ENCODE measurements at regions not wholly inside any gene's neighbourhood (a gene's known extent, or its start where the extent isn't known, plus 50 kb on each side); places are given as distances from the start of the nearest gene placed in this dataset.

- DNase-seq (ENCODE audit: insufficient read length, low spot score) (no peak), FAIRE-seq (no peak)
These were observed 133.4 kb downstream of the JCAD start for GRCh38 chr10:29925771-29926692.

- DNase-seq (ENCODE audit: insufficient read length, low spot score) (no peak), FAIRE-seq (no peak)
These were observed 134.9 kb downstream of the JCAD start for GRCh38 chr10:29924436-29924835.

GRCh38 chr10:29923416-29923965 lies 135.9 kb downstream of the JCAD start:
- DNase-seq (ENCODE audit: insufficient read length, low spot score) (no peak), FAIRE-seq (no peak)

GRCh38 chr10:29922892-29923291 lies 136.5 kb downstream of the JCAD start:
- DNase-seq (ENCODE audit: insufficient read length, low spot score) (no peak), FAIRE-seq (no peak)

- FAIRE-seq (no peak), DNase-seq (ENCODE audit: insufficient read length, low spot score) (no peak)
These were observed 137.2 kb downstream of the JCAD start for GRCh38 chr10:29922226-29922625.

GRCh38 chr10:29921071-29921446 lies 138.3 kb downstream of the JCAD start:
- FAIRE-seq: no peak
- no peak for DNase-seq (ENCODE audit: insufficient read length, low spot score)

- DNase-seq (ENCODE audit: insufficient read length, low spot score): no peak
- FAIRE-seq: no peak
These were observed 138.8 kb downstream of the JCAD start for GRCh38 chr10:29920408-29921070.

GRCh38 chr10:29918623-29919400 lies 140.6 kb downstream of the JCAD start:
- DNase-seq (ENCODE audit: insufficient read length, low spot score) (no peak), FAIRE-seq (no peak)

GRCh38 chr10:29917311-29917710 lies 142.1 kb downstream of the JCAD start:
- FAIRE-seq: no peak
- DNase-seq (ENCODE audit: insufficient read length, low spot score): no peak

- no peak for FAIRE-seq
These were observed 142.7 kb downstream of the JCAD start for GRCh38 chr10:29916669-29917068.

GRCh38 chr10:29914986-29915785 lies 144.2 kb downstream of the JCAD start:
- DNase-seq (ENCODE audit: insufficient read length, low spot score): no peak
- peak; percentile 13 for FAIRE-seq

More at GRCh38 chr10:29916669-29917068, 142.7 kb downstream of the JCAD start:
- DNase-seq (ENCODE audit: insufficient read length, low spot score): no peak

GRCh38 chr10:29908962-29909361 lies 150.4 kb downstream of the JCAD start:
- no peak for DNase-seq (ENCODE audit: insufficient read length, low spot score)
- no peak for FAIRE-seq

GRCh38 chr10:29900865-29901264 lies 158.5 kb downstream of the JCAD start:
- FAIRE-seq (no peak), DNase-seq (ENCODE audit: insufficient read length, low spot score) (no peak)

GRCh38 chr10:29897999-29898716 lies 161.2 kb downstream of the JCAD start:
- no peak for DNase-seq (ENCODE audit: insufficient read length, low spot score)
- no peak for FAIRE-seq

GRCh38 chr10:29897430-29897829 lies 162.0 kb downstream of the JCAD start:
- DNase-seq (ENCODE audit: insufficient read length, low spot score): no peak
- no peak for FAIRE-seq

- FAIRE-seq (no peak), DNase-seq (ENCODE audit: insufficient read length, low spot score) (no peak)
These were observed 163.3 kb downstream of the JCAD start for GRCh38 chr10:29896053-29896452.

GRCh38 chr10:29895456-29895855 lies 163.9 kb downstream of the JCAD start:
- FAIRE-seq (no peak), DNase-seq (ENCODE audit: insufficient read length, low spot score) (peak; percentile 74)

GRCh38 chr10:29888321-29888720 lies 171.1 kb downstream of the JCAD start:
- no peak for FAIRE-seq
- no peak for DNase-seq (ENCODE audit: insufficient read length, low spot score)

GRCh38 chr10:29886299-29886698 lies 173.1 kb downstream of the JCAD start:
- FAIRE-seq: peak; percentile 40

More at GRCh38 chr10:29886299-29886698, 173.1 kb downstream of the JCAD start:
- DNase-seq (ENCODE audit: insufficient read length, low spot score): no peak

All from HTR-8/SVneo (cell line).